ENCODE measurements at regions not wholly inside any gene's neighbourhood (a gene's known extent, or its start where the extent isn't known, plus 50 kb on each side); places are given as distances from the start of the nearest gene placed in this dataset.

- Histone ChIP-seq H3K4me1 (ENCODE audit: insufficient read depth, low read length, poor library complexity, severe bottlenecking) (no peaks in the 10 kb centered on the region), H2AFZ (ENCODE audit: low read length) (no peak overlapping the region), H3K27me3 (ENCODE audit: insufficient read depth, low read length, poor library complexity, severe bottlenecking) (no peaks in the 10 kb centered on the region), H3K79me2 (ENCODE audit: insufficient read depth, low read length) (no peaks in the 10 kb centered on the region), H3K36me3 (ENCODE audit: insufficient read depth, low read length) (no peaks in the 10 kb centered on the region), H4K20me1 (ENCODE audit: insufficient read depth, low read length, poor library complexity, severe bottlenecking) (no peaks in the 10 kb centered on the region), H3K9ac (ENCODE audit: low read depth, low read length, poor library complexity, severe bottlenecking) (no peak overlapping the region), H3K4me3 (ENCODE audit: low read length, poor library complexity, severe bottlenecking) (no peak overlapping the region), H3F3A (ENCODE audit: low read depth) (no peaks in the 10 kb centered on the region), H3K4me2 (ENCODE audit: low read depth, low read length, poor library complexity, severe bottlenecking) (no peak overlapping the region), H3K9me2 (replicated peaks; ENCODE audit: low read depth, low read length) (no peaks in the 10 kb centered on the region), H3K9me3 (ENCODE audit: insufficient read depth, low read depth, low read length) (no peaks in the 10 kb centered on the region)
- no peak for TF ChIP-seq EZH2phosphoT487 (IDR thresholded peaks at IDR 0.05; ENCODE audit: borderline replicate concordance)
- no peak for TF ChIP-seq CTCF (conservative IDR thresholded peaks at IDR 0.05; ENCODE audit: low read length)
Measured at GRCh38 chr11:15772547-15772946, 583.8 kb downstream of the SOX6 start.

- Histone ChIP-seq H3K27me3 (ENCODE audit: insufficient read depth, low read length, poor library complexity, severe bottlenecking) (no peaks in the 10 kb centered on the region), H4K20me1 (ENCODE audit: insufficient read depth, low read length, poor library complexity, severe bottlenecking) (no peaks in the 10 kb centered on the region), H3K79me2 (ENCODE audit: insufficient read depth, low read length) (no peaks in the 10 kb centered on the region), H3K4me1 (ENCODE audit: insufficient read depth, low read length, poor library complexity, severe bottlenecking) (no peaks in the 10 kb centered on the region), H3F3A (ENCODE audit: low read depth) (no peaks in the 10 kb centered on the region), H3K4me3 (ENCODE audit: low read length, poor library complexity, severe bottlenecking) (no peak overlapping the region), H3K36me3 (ENCODE audit: insufficient read depth, low read length) (no peaks in the 10 kb centered on the region), H3K4me2 (ENCODE audit: low read depth, low read length, poor library complexity, severe bottlenecking) (no peak overlapping the region), H2AFZ (ENCODE audit: low read length) (no peak overlapping the region), H3K9me2 (replicated peaks; ENCODE audit: low read depth, low read length) (no peaks in the 10 kb centered on the region), H3K9ac (ENCODE audit: low read depth, low read length, poor library complexity, severe bottlenecking) (no peak overlapping the region), H3K9me3 (ENCODE audit: insufficient read depth, low read depth, low read length) (no peaks in the 10 kb centered on the region)
- TF ChIP-seq CTCF (conservative IDR thresholded peaks at IDR 0.05; ENCODE audit: low read length) = no peak
- no peak for TF ChIP-seq EZH2phosphoT487 (IDR thresholded peaks at IDR 0.05; ENCODE audit: borderline replicate concordance)
Measured at GRCh38 chr11:15772981-15773380, 583.4 kb downstream of the SOX6 start.

GRCh38 chr11:15773476-15774387, 582.6 kb downstream of the SOX6 start:
- Histone ChIP-seq H3K9me2 (replicated peaks; ENCODE audit: low read depth, low read length) (no peaks in the 10 kb centered on the region), H3F3A (ENCODE audit: low read depth) (no peaks in the 10 kb centered on the region), H3K9me3 (ENCODE audit: insufficient read depth, low read depth, low read length) (no peaks in the 10 kb centered on the region), H2AFZ (ENCODE audit: low read length) (no peak overlapping the region), H3K9ac (ENCODE audit: low read depth, low read length, poor library complexity, severe bottlenecking) (no peak overlapping the region), H3K4me2 (ENCODE audit: low read depth, low read length, poor library complexity, severe bottlenecking) (no peak overlapping the region), H4K20me1 (ENCODE audit: insufficient read depth, low read length, poor library complexity, severe bottlenecking) (no peaks in the 10 kb centered on the region), H3K27me3 (ENCODE audit: insufficient read depth, low read length, poor library complexity, severe bottlenecking) (no peaks in the 10 kb centered on the region), H3K4me3 (ENCODE audit: low read length, poor library complexity, severe bottlenecking) (no peak overlapping the region), H3K79me2 (ENCODE audit: insufficient read depth, low read length) (no peaks in the 10 kb centered on the region), H3K4me1 (ENCODE audit: insufficient read depth, low read length, poor library complexity, severe bottlenecking) (no peaks in the 10 kb centered on the region), H3K36me3 (ENCODE audit: insufficient read depth, low read length) (no peaks in the 10 kb centered on the region)
- TF ChIP-seq CTCF (conservative IDR thresholded peaks at IDR 0.05; ENCODE audit: low read length) (no peak), EZH2phosphoT487 (IDR thresholded peaks at IDR 0.05; ENCODE audit: borderline replicate concordance) (no peak)
